OCI-LY7 (cell line): ENCODE measurements at regions not wholly inside any gene's neighbourhood (a gene's known extent, or its start where the extent isn't known, plus 50 kb on each side); places are given as distances from the start of the nearest gene placed in this dataset.

ENCODE experiments used
- BruUV-seq: library from RNA; stranded (reverse); fragments of 400-500 nt; replicated peaks from 2 replicates; lab custom pipeline; 2021; lab: Mats Ljungman, UMichigan
- CTCF ChIA-PET: fragments of 300-600 bp; sonication (Branson Sonifier 250); formaldehyde crosslinking; loops from one replicate; lab custom pipeline; 2022; ENCODE audit warnings: antibody characterized with exemption; ENCODE audit not compliant: unreplicated experiment; lab: Charles Lee
- POLR2A ChIA-PET: fragments of 300-600 bp; sonication (Branson Sonifier 250); formaldehyde crosslinking; loops from one replicate; lab custom pipeline; 2022; ENCODE audit warnings: antibody characterized with exemption; lab: Charles Lee
- DNase-seq: peaks from one replicate; pipeline ENCODE4 v3.0.0-alpha.2; 2015; ENCODE audit warnings: low spot score
- H2AFZ ChIP-seq: fragments of 200-600 bp; sonication (generic), shearing (Covaris generic); 2 replicates; pipeline ENCODE4 v1.6.1; 2014; ENCODE audit warnings: mild to moderate bottlenecking, antibody characterized with exemption, low read length, moderate library complexity
- H3K27ac ChIP-seq: fragments of 200-600 bp; sonication (generic); 2 replicates; pipeline ENCODE4 v1.5.1; 2014; ENCODE audit warnings: mixed run types, low read depth, mild to moderate bottlenecking, moderate library complexity, low read length, inconsistent platforms; ENCODE audit not compliant: poor library complexity, severe bottlenecking
- H3K36me3 ChIP-seq: fragments of 200-600 bp; sonication (generic); 2 replicates; pipeline ENCODE4 v1.6.1; 2014; ENCODE audit warnings: mild to moderate bottlenecking, antibody characterized with exemption, low read length, moderate library complexity, mixed read lengths; ENCODE audit not compliant: insufficient read depth
- H3K4me1 ChIP-seq: fragments of 200-600 bp; sonication (generic); 2 replicates; pipeline ENCODE4 v1.5.1; 2014; ENCODE audit warnings: mild to moderate bottlenecking, low read length; ENCODE audit not compliant: insufficient read depth, poor library complexity, severe bottlenecking
- H3K4me2 ChIP-seq: fragments of 200-600 bp; sonication (generic); 2 replicates; pipeline ENCODE4 v1.6.1; 2014; ENCODE audit warnings: mild to moderate bottlenecking, low read length
- H3K4me3 ChIP-seq: fragments of 200-600 bp; sonication (generic); 2 replicates; pipeline ENCODE4 v1.5.1; 2014; ENCODE audit warnings: mild to moderate bottlenecking, low read depth, low read length; ENCODE audit not compliant: poor library complexity, severe bottlenecking
- H3K79me2 ChIP-seq: fragments of 200-600 bp; sonication (generic); 2 replicates; pipeline ENCODE4 v1.6.1; 2016; ENCODE audit warnings: low read depth, mild to moderate bottlenecking, low read length, moderate library complexity, mixed read lengths; ENCODE audit not compliant: insufficient read depth
- H3K9me2 ChIP-seq: fragments of 200-600 bp; sonication (generic); 2 replicates; pipeline ENCODE4 v1.6.1; 2016; ENCODE audit warnings: mild to moderate bottlenecking, low read length, mixed read lengths; ENCODE audit not compliant: insufficient read depth
- H3K9me3 ChIP-seq: fragments of 200-600 bp; sonication (generic); 2 replicates; pipeline ENCODE4 v1.6.1; 2014; ENCODE audit warnings: mild to moderate bottlenecking, mixed run types, low read length, mixed read lengths
- H4K20me1 ChIP-seq: fragments of 200-600 bp; sonication (generic); 2 replicates; pipeline ENCODE4 v1.6.1; 2014; ENCODE audit warnings: mild to moderate bottlenecking, antibody characterized with exemption, low read length, moderate library complexity, mixed read lengths; ENCODE audit not compliant: insufficient read depth
- CTCF ChIP-seq: fragments of 200-600 bp; sonication (generic); conservative IDR thresholded peaks from 2 replicates; pipeline ENCODE4 v1.5.1; 2014; ENCODE audit warnings: mild to moderate bottlenecking, antibody characterized with exemption, low read length, moderate library complexity, mixed read lengths
- EZH2phosphoT487 ChIP-seq: fragments of 200-600 bp; sonication (generic); IDR thresholded peaks from 2 replicates; pipeline ENCODE4 v1.6.1; 2018; ENCODE audit warnings: low read depth, borderline replicate concordance, mild to moderate bottlenecking, mixed run types, antibody characterized with exemption, low read length, moderate library complexity, mixed read lengths
- intact Hi-C: fragments of 100-400 bp; cut with micrococcal nuclease; formaldehyde crosslinking; loops from one replicate; pipeline ENCODE4 v1.10.0; 2022; ENCODE audit not compliant: unreplicated experiment

- Histone ChIP-seq H3K4me1 (no peaks in the 10 kb centered on the region), H2AFZ (no peak overlapping the region), H3K4me2 (no peak overlapping the region), H3K36me3 (no peaks in the 10 kb centered on the region), H3K9me2 (no peaks in the 10 kb centered on the region), H3K27ac (no peak overlapping the region), H4K20me1 (no peaks in the 10 kb centered on the region), H3K9me3 (no peaks in the 10 kb centered on the region), H3K79me2 (no peaks in the 10 kb centered on the region), H3K4me3 (no peak overlapping the region)
- no TSS peak for BruUV-seq
- no peak for TF ChIP-seq EZH2phosphoT487
- no peak for TF ChIP-seq CTCF
- CTCF ChIA-PET = no interaction called here
- POLR2A ChIA-PET = no interaction called here
- intact Hi-C loops = no loop called here
- DNase-seq = no peak
Observed at GRCh38 chr2:215621381-215621780, 185.5 kb upstream of the FN1 start.

GRCh38 chr2:215620528-215620927 is 184.7 kb upstream of the FN1 start:
- H3K4me2 ChIP-seq = no peak overlapping the region
- no peaks in the 10 kb centered on the region for H3K79me2 ChIP-seq
- no peak overlapping the region for H3K27ac ChIP-seq
- H3K9me2 ChIP-seq = no peaks in the 10 kb centered on the region
- ChIA-PET POLR2A (no interaction called here), CTCF (no interaction called here)
- H4K20me1 ChIP-seq = no peaks in the 10 kb centered on the region
- no TSS peak for BruUV-seq
- H3K9me3 ChIP-seq = no peaks in the 10 kb centered on the region
- no peak for TF ChIP-seq EZH2phosphoT487
- no peak for TF ChIP-seq CTCF
- no peak overlapping the region for H3K4me3 ChIP-seq
- no peaks in the 10 kb centered on the region for H3K36me3 ChIP-seq
- intact Hi-C loops = no loop called here
- H2AFZ ChIP-seq = no peak overlapping the region
- DNase-seq = no peak
- no peaks in the 10 kb centered on the region for H3K4me1 ChIP-seq

GRCh38 chr2:215619989-215620388 is 184.1 kb upstream of the FN1 start:
- Histone ChIP-seq H3K4me2 (no peak overlapping the region), H3K36me3 (no peaks in the 10 kb centered on the region), H3K27ac (no peak overlapping the region), H3K9me2 (no peaks in the 10 kb centered on the region), H3K9me3 (no peaks in the 10 kb centered on the region), H2AFZ (no peak overlapping the region), H3K79me2 (no peaks in the 10 kb centered on the region), H3K4me3 (no peak overlapping the region), H3K4me1 (no peaks in the 10 kb centered on the region), H4K20me1 (no peaks in the 10 kb centered on the region)
- ChIA-PET CTCF (no interaction called here), POLR2A (no interaction called here)
- no TSS peak for BruUV-seq
- intact Hi-C loops = no loop called here
- TF ChIP-seq CTCF = no peak
- no peak for TF ChIP-seq EZH2phosphoT487
- DNase-seq = no peak
